Activated CD4-positive, alpha-beta T cell treated with anti-CD3 and anti-CD28 coated beads, Interleukin-2, Interleukin-6, amounts not matched to agents 100 ng/mL and 50 ng/mL, durations not matched to agents 16 hours and 8 hours (primary cell): ENCODE measurements at regions not wholly inside any gene's neighbourhood (a gene's known extent, or its start where the extent isn't known, plus 50 kb on each side); places are given as distances from the start of the nearest gene placed in this dataset.

ENCODE experiments used
- DNase-seq: peaks from one replicate; pipeline ENCODE4 v3.0.0-alpha.2; 2020

- DNase-seq: no peak
Measured at GRCh38 chr16:63050391-63050790, 1014.2 kb upstream of the CDH8 start.

- DNase-seq: no peak
Measured at GRCh38 chr16:63038397-63039106, 1002.3 kb upstream of the CDH8 start.

GRCh38 chr16:63037761-63038396 lies 1001.6 kb upstream of the CDH8 start:
- no peak for DNase-seq

- no peak for DNase-seq
Measured at GRCh38 chr16:63018581-63019223, 982.5 kb upstream of the CDH8 start.

GRCh38 chr16:63008688-63009087 lies 972.5 kb upstream of the CDH8 start:
- no peak for DNase-seq

GRCh38 chr16:63005356-63005755 lies 969.1 kb upstream of the CDH8 start:
- no peak for DNase-seq

GRCh38 chr16:62989480-62989879 lies 953.2 kb upstream of the CDH8 start:
- DNase-seq: no peak

GRCh38 chr16:62985722-62986121 lies 949.5 kb upstream of the CDH8 start:
- no peak for DNase-seq

- no peak for DNase-seq
Measured at GRCh38 chr16:62978451-62978850, 942.2 kb upstream of the CDH8 start.

- no peak for DNase-seq
Measured at GRCh38 chr16:62977876-62978275, 941.6 kb upstream of the CDH8 start.

GRCh38 chr16:62974424-62974823 lies 938.2 kb upstream of the CDH8 start:
- no peak for DNase-seq

GRCh38 chr16:62970851-62971250 lies 934.6 kb upstream of the CDH8 start:
- no peak for DNase-seq

GRCh38 chr16:62969711-62970318 lies 933.6 kb upstream of the CDH8 start:
- DNase-seq: no peak

GRCh38 chr16:62967611-62968010 lies 931.4 kb upstream of the CDH8 start:
- DNase-seq: no peak

- DNase-seq: no peak
Measured at GRCh38 chr16:62967163-62967562, 930.9 kb upstream of the CDH8 start.

GRCh38 chr16:62966626-62967025 lies 930.4 kb upstream of the CDH8 start:
- no peak for DNase-seq

- no peak for DNase-seq
Measured at GRCh38 chr16:62965831-62966230, 929.6 kb upstream of the CDH8 start.

GRCh38 chr16:62963846-62964245 lies 927.6 kb upstream of the CDH8 start:
- DNase-seq: peak; percentile 0

- no peak for DNase-seq
Measured at GRCh38 chr16:62955033-62955349, 918.8 kb upstream of the CDH8 start.

GRCh38 chr16:62954144-62955032 lies 918.1 kb upstream of the CDH8 start:
- DNase-seq: no peak

GRCh38 chr16:62950351-62950750 lies 914.1 kb upstream of the CDH8 start:
- DNase-seq: no peak

- no peak for DNase-seq
Measured at GRCh38 chr16:62940569-62940968, 904.3 kb upstream of the CDH8 start.

GRCh38 chr16:62939687-62940086 lies 903.4 kb upstream of the CDH8 start:
- DNase-seq: no peak
